Kidney epithelial cell (primary cell): ENCODE measurements at regions not wholly inside any gene's neighbourhood (a gene's known extent, or its start where the extent isn't known, plus 50 kb on each side); places are given as distances from the start of the nearest gene placed in this dataset.

Experiments used
- DNase-seq: peaks from one replicate; pipeline ENCODE4 v3.0.0-alpha.2; 2010; ENCODE audit warnings: low read depth
- H3K27me3 ChIP-seq: 2 replicates; pipeline ENCODE4 v1.6.0; 2011; ENCODE audit warnings: low read length; ENCODE audit not compliant: control insufficient read depth, insufficient read depth
- H3K36me3 ChIP-seq: 2 replicates; pipeline ENCODE4 v1.5.1; 2011; ENCODE audit warnings: low read length; ENCODE audit not compliant: control insufficient read depth, insufficient read depth
- H3K4me3 ChIP-seq: 2 replicates; pipeline ENCODE4 v1.5.1; 2011; ENCODE audit warnings: low read depth, mild to moderate bottlenecking, control low read depth, low read length
- TF ChIP-seq, protein P1 (sequence below): IDR thresholded peaks from 2 replicates; pipeline ENCODE4 v1.5.1; 2011; ENCODE audit warnings: mild to moderate bottlenecking, moderate library complexity, low read length, control low read depth, inconsistent platforms; ENCODE audit not compliant: insufficient read depth, poor library complexity, severe bottlenecking

DNA sequence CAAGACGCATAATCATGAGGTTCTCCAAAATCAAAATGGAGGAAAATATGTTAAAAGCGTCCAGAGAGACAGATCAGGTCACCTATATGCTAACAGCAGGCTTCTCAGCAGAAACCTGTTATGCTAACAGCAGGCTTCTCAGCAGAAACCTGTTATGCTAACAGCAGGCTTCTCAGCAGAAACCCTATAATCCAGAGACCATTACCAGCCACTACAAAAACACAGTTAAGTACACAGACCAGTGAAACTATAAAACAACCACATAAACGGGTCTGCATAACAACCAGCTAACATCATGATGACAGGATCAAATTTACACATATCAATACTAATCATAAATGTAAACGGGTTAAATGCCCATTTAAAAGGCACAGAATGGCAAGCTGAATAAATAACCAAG, 1548.4 kb upstream of the TMEFF2 start:
- H3K4me3 ChIP-seq: no peak overlapping the region
- no peak for DNase-seq
- no peaks in the 10 kb centered on the region for H3K27me3 ChIP-seq
- TF ChIP-seq, protein P1, sequence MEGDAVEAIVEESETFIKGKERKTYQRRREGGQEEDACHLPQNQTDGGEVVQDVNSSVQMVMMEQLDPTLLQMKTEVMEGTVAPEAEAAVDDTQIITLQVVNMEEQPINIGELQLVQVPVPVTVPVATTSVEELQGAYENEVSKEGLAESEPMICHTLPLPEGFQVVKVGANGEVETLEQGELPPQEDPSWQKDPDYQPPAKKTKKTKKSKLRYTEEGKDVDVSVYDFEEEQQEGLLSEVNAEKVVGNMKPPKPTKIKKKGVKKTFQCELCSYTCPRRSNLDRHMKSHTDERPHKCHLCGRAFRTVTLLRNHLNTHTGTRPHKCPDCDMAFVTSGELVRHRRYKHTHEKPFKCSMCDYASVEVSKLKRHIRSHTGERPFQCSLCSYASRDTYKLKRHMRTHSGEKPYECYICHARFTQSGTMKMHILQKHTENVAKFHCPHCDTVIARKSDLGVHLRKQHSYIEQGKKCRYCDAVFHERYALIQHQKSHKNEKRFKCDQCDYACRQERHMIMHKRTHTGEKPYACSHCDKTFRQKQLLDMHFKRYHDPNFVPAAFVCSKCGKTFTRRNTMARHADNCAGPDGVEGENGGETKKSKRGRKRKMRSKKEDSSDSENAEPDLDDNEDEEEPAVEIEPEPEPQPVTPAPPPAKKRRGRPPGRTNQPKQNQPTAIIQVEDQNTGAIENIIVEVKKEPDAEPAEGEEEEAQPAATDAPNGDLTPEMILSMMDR: no peak
- H3K36me3 ChIP-seq: no peaks in the 10 kb centered on the region

DNA sequence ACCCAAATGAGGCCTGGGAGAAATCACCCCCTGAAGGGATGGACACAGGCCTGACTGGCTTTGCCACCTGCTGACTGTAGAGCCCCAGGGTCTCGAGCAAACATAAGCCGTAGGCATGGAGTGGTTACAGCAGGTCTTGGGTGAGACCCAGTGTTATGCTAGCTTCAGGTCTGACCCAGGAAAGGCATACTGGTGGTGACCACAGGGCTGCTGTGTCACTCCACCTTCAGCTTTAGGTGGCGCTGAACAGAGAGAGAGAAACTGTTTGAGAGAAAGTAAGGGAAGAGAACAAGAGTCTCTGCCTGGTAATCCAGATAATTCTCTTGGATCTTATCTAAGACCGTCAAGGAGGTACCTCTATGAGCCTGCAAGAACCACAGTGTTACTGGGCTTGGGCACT, 1544.2 kb upstream of the TMEFF2 start:
- Histone ChIP-seq H3K4me3 (no peak overlapping the region), H3K36me3 (no peaks in the 10 kb centered on the region), H3K27me3 (no peaks in the 10 kb centered on the region)
- no peak for DNase-seq
- TF ChIP-seq, protein P1: no peak

DNA sequence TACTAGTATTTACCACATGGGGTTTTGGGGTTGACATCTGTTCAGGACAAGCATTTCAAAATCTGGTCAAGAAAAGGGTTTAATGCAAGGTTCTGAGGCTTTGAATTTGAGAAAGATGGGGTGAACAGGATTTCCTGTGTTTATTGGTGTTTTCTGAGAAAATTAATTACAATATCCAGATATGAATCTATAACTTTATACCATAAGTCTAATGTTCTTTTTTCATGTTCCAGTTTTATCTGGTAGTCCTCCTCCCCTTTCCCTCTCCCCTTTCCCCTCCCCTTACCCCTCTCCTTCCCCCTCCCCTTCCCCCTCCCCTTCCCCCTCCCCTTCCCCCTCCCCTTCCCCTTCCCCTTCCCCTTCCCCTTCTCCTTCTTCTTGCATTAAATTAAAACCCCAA, 1518.2 kb upstream of the TMEFF2 start:
- no peak for DNase-seq
- TF ChIP-seq, protein P1: no peak
- Histone ChIP-seq H3K4me3 (no peak overlapping the region), H3K27me3 (no peaks in the 10 kb centered on the region), H3K36me3 (no peaks in the 10 kb centered on the region)

DNA sequence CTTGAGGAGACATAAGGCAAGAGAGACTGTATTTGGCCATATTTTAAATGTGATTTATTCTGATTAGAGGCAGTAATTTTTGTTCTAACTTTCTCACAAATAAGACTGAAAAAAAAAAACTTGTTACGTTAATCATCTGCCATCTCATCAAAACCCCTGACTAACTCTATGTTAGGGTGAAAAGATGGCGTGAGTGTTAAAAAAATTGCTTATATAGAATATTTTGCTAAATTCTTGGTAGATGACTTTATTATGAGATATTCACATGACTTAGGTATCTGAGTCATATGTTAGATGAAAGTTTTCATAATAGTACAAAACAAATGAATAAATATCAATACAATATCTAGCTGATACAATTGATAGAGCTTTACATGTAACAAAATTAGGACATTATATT, 1508.7 kb upstream of the TMEFF2 start:
- TF ChIP-seq, protein P1: no peak
- no peaks in the 10 kb centered on the region for H3K36me3 ChIP-seq
- H3K27me3 ChIP-seq: no peaks in the 10 kb centered on the region
- H3K4me3 ChIP-seq: no peak overlapping the region
- DNase-seq: no peak

DNA sequence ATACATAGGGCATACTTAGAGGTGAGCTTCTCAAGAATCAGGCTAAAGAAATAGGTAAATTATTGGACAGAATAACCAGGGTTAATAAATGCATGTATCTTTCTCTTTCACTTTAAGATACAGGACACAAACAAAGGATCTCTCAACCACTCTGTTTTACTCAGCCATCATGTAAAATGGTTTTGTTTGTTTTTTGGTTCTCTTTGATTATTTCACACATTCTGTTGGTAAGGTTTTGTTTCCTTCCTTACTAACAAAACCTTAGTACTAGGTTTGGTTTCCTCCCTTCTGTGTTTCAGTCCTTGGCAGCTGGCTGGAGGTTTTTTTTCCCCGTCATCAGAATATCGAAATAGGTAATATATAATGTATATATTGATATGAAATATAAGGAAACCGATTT, 1506.8 kb upstream of the TMEFF2 start:
- DNase-seq: no peak
- Histone ChIP-seq H3K27me3 (no peaks in the 10 kb centered on the region), H3K4me3 (no peak overlapping the region), H3K36me3 (no peaks in the 10 kb centered on the region)
- TF ChIP-seq, protein P1: no peak

DNA sequence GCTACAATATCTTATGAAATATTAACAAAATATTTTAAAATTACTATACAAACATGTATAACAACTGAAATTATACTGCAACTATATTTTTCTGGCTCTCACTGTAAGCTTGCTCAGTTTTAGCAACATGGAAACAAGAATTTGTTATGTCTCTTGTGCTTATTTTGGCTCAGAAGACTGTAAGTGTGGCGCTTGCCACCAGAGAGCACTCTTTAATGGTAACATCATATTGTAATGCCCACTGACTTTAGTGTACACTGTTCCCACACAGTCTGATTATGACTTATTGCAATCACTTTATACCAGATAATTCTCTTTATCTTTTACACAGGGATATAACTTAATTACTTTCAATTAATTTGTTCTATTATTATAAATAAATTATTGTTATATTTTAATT, 1500.6 kb upstream of the TMEFF2 start:
- Histone ChIP-seq H3K27me3 (no peaks in the 10 kb centered on the region), H3K4me3 (no peak overlapping the region), H3K36me3 (no peaks in the 10 kb centered on the region)
- DNase-seq: no peak
- TF ChIP-seq, protein P1: peak; percentile 42
